Activated T-helper 1 cell treated with anti-CD3 and anti-CD28 coated beads, Interleukin-12 subunit alpha, Interleukin-12 subunit beta, Interleukin-2, Interleukin-4 antibody, amounts not matched to agents 30 ng/mL and 10 ng/mL and 1 ng/mL, durations not matched to agents 14 hours and 24 hours and 36 hours (primary cell): ENCODE measurements at regions not wholly inside any gene's neighbourhood (a gene's known extent, or its start where the extent isn't known, plus 50 kb on each side); places are given as distances from the start of the nearest gene placed in this dataset.

ENCODE experiments used
- DNase-seq: peaks from one replicate; pipeline ENCODE4 v3.0.0; 2021; ENCODE audit warnings: low spot score
- H3K27ac Mint-ChIP-seq: one replicate; pipeline ENCODE4 v1.8.0; 2021; ENCODE audit warnings: mild to moderate bottlenecking, mixed read lengths
- H3K27me3 Mint-ChIP-seq: one replicate; pipeline ENCODE4 v1.8.0; 2022; ENCODE audit warnings: mild to moderate bottlenecking, moderate library complexity, mixed read lengths; ENCODE audit not compliant: insufficient read depth
- H3K36me3 Mint-ChIP-seq: one replicate; pipeline ENCODE4 v1.8.0; 2021; ENCODE audit warnings: low read depth, mixed read lengths
- H3K4me1 Mint-ChIP-seq: one replicate; pipeline ENCODE4 v1.8.0; 2021; ENCODE audit warnings: low read depth, mixed read lengths
- H3K4me3 Mint-ChIP-seq: one replicate; pipeline ENCODE4 v1.8.0; 2021; ENCODE audit warnings: mild to moderate bottlenecking, moderate library complexity, mixed read lengths
- H3K9me3 Mint-ChIP-seq: one replicate; pipeline ENCODE4 v1.8.0; 2021; ENCODE audit warnings: mixed read lengths
- intact Hi-C: fragments of 100-400 bp; cut with micrococcal nuclease; formaldehyde crosslinking; loops from one replicate; pipeline ENCODE4 v1.15.1; 2024

- no peaks in the 10 kb centered on the region for H3K36me3 Mint-ChIP-seq
- intact Hi-C loops, result no loop called here
- no peaks in the 10 kb centered on the region for H3K27me3 Mint-ChIP-seq
- H3K4me3 Mint-ChIP-seq, result no peak overlapping the region
- DNase-seq, result no peak
- H3K9me3 Mint-ChIP-seq, result no peaks in the 10 kb centered on the region
- no peaks in the 10 kb centered on the region for H3K4me1 Mint-ChIP-seq
- H3K27ac Mint-ChIP-seq, result no peak overlapping the region
Observed at GRCh38 chr18:71809711-71810110, 734.4 kb downstream of the CBLN2 start.

- Mint-ChIP-seq H3K27ac (no peak overlapping the region), H3K9me3 (peaks cover 4% of the 10 kb centered on the region), H3K4me3 (no peak overlapping the region), H3K36me3 (no peaks in the 10 kb centered on the region), H3K4me1 (no peaks in the 10 kb centered on the region), H3K27me3 (no peaks in the 10 kb centered on the region)
- no peak for DNase-seq
- intact Hi-C loops, result no loop called here
Observed at GRCh38 chr18:71808616-71809015, 735.5 kb downstream of the CBLN2 start.

DNA sequence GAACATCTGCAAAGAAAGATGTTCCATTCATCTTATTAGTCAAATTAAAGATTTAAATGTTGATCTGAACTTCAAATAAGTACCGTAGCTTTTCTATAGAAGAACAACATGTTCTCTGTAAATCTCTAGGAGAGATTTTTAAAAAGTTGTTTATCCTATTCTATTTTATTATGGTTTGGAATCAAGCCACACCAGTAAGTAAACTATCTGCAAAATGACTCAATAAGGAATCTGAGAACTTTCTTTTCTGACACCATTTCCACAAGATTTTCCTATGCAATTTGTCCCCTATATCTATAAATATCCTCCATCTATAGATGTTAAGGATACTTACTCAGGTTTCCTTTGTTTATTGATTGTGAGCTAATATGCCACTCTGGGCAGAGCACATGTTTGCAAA lies 736.6 kb downstream of the CBLN2 start:
- no peak overlapping the region for H3K27ac Mint-ChIP-seq
- H3K4me1 Mint-ChIP-seq, result no peaks in the 10 kb centered on the region
- intact Hi-C loops, result no loop called here
- peaks cover 4% of the 10 kb centered on the region for H3K9me3 Mint-ChIP-seq
- no peak for DNase-seq
- no peaks in the 10 kb centered on the region for H3K27me3 Mint-ChIP-seq
- no peak overlapping the region for H3K4me3 Mint-ChIP-seq
- H3K36me3 Mint-ChIP-seq, result no peaks in the 10 kb centered on the region

- Mint-ChIP-seq H3K9me3 (peaks cover 4% of the 10 kb centered on the region), H3K27me3 (no peaks in the 10 kb centered on the region), H3K27ac (no peak overlapping the region), H3K4me1 (no peaks in the 10 kb centered on the region), H3K4me3 (no peak overlapping the region), H3K36me3 (no peaks in the 10 kb centered on the region)
- intact Hi-C loops, result no loop called here
- DNase-seq, result no peak
Observed at GRCh38 chr18:71798986-71799673, 745.0 kb downstream of the CBLN2 start.

- no peaks in the 10 kb centered on the region for H3K9me3 Mint-ChIP-seq
- intact Hi-C loops, result no loop called here
- H3K4me3 Mint-ChIP-seq, result no peak overlapping the region
- H3K27me3 Mint-ChIP-seq, result no peaks in the 10 kb centered on the region
- H3K4me1 Mint-ChIP-seq, result no peaks in the 10 kb centered on the region
- no peak overlapping the region for H3K27ac Mint-ChIP-seq
- DNase-seq, result no peak
- H3K36me3 Mint-ChIP-seq, result no peaks in the 10 kb centered on the region
Observed at GRCh38 chr18:71797554-71797953, 746.6 kb downstream of the CBLN2 start.

GRCh38 chr18:71784777-71785176 lies 759.4 kb downstream of the CBLN2 start:
- no peak for DNase-seq
- Mint-ChIP-seq H3K27ac (no peak overlapping the region), H3K4me3 (no peak overlapping the region), H3K36me3 (no peaks in the 10 kb centered on the region), H3K4me1 (no peaks in the 10 kb centered on the region), H3K27me3 (no peaks in the 10 kb centered on the region), H3K9me3 (no peaks in the 10 kb centered on the region)
- intact Hi-C loops, result loop anchor here (10.0 kb wide), 1 partner anchor 1190 kb away; no protein-coding TSS in a partner anchor

DNA sequence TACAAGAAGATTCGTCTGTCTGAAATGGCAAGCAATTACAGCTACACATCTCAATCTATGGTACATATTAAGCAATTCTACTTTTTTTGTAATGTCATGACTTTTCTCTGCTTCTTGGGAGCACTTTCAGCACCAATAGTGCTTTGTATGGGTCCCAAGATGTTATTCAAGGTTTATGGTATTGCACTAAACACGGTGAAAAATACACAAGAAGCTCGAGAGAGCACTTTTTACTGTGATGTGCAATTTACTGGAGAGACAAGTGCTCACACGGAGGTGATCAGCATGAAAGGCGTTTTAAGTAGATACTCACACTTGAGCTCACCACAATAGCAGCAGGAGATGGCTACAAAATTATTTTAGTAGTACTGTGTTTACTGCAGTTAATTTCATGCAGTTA lies 783.6 kb downstream of the CBLN2 start:
- no peak overlapping the region for H3K27ac Mint-ChIP-seq
- no peaks in the 10 kb centered on the region for H3K4me1 Mint-ChIP-seq
- intact Hi-C loops, result no loop called here
- H3K36me3 Mint-ChIP-seq, result no peaks in the 10 kb centered on the region
- peaks cover 13% of the 10 kb centered on the region for H3K9me3 Mint-ChIP-seq
- H3K4me3 Mint-ChIP-seq, result no peak overlapping the region
- no peaks in the 10 kb centered on the region for H3K27me3 Mint-ChIP-seq
- no peak for DNase-seq

DNA sequence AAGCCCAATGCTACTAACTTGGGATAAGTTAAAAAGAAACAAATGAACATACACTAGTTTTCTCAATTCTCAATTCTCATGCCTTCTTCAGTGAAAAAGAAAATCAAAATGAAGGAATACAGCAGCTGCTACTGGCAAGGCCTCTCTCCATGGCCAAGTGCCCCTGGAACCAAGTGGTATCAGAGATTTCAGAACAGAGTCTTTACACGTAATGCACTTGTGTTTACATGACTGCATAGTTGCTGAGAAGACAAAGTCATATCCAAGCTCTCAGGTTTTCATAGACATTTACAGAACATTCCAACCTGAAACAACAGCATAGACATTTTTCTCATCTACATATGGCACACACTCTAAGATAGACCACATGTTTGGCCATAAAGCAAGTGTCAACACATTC lies 789.9 kb downstream of the CBLN2 start:
- intact Hi-C loops, result no loop called here
- DNase-seq, result no peak
- no peak overlapping the region for H3K27ac Mint-ChIP-seq

DNA sequence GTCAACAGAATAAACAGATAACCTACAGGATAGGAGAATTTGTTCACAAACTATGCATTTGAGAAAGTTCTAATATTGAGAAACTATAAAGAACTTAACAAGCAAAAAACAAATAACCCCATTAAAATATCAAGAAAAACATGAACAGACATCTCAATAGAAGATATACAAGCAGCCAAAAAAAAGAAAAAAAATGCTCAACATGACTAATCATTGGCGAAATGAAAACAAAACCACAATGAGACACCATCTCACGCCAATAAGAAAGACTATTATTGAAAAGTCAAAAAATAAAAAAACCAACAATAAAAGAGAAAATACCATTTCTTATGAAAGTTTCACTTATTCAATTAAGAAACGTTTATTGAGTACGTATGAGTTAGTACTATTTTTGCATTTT lies 800.5 kb downstream of the CBLN2 start:
- H3K36me3 Mint-ChIP-seq, result no peaks in the 10 kb centered on the region
- no peaks in the 10 kb centered on the region for H3K27me3 Mint-ChIP-seq
- no peak overlapping the region for H3K4me3 Mint-ChIP-seq
- DNase-seq, result no peak
- H3K9me3 Mint-ChIP-seq, result no peaks in the 10 kb centered on the region
- no peaks in the 10 kb centered on the region for H3K4me1 Mint-ChIP-seq
- intact Hi-C loops, result no loop called here
- no peak overlapping the region for H3K27ac Mint-ChIP-seq

More for the DNA sequence above, 789.9 kb downstream of the CBLN2 start:
- Mint-ChIP-seq H3K4me3 (no peak overlapping the region), H3K4me1 (no peaks in the 10 kb centered on the region), H3K36me3 (no peaks in the 10 kb centered on the region), H3K9me3 (peaks cover 5% of the 10 kb centered on the region), H3K27me3 (no peaks in the 10 kb centered on the region)

GRCh38 chr18:71729611-71730010 lies 814.5 kb downstream of the CBLN2 start:
- no peak for DNase-seq
- Mint-ChIP-seq H3K27me3 (no peaks in the 10 kb centered on the region), H3K27ac (no peak overlapping the region), H3K4me1 (no peaks in the 10 kb centered on the region), H3K36me3 (no peaks in the 10 kb centered on the region), H3K9me3 (no peaks in the 10 kb centered on the region), H3K4me3 (no peak overlapping the region)
- intact Hi-C loops, result loop anchor here (10.0 kb wide), 1 partner anchor 65 kb away; no protein-coding TSS in a partner anchor

DNA sequence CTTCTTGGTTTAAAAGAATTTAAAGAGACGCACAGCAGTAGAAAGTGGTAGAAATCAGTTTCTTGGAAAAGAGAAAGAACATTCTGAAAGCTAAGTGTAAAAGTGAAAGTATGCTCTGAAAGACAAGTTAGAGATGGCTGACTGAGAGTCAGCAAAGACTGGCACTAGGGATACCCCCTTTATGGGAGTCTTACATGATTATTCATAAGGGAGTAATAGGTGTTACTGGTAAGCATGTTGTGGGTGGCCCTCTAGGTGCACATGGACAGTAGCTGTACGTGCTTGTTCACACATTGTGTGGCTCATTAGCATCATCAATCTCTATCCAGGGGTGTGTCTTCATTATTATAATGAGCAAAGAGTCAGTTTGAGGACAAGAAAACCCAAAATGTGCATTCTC lies 816.2 kb downstream of the CBLN2 start:
- H3K27me3 Mint-ChIP-seq, result no peaks in the 10 kb centered on the region
- no peaks in the 10 kb centered on the region for H3K4me1 Mint-ChIP-seq
- H3K36me3 Mint-ChIP-seq, result no peaks in the 10 kb centered on the region
- H3K27ac Mint-ChIP-seq, result no peak overlapping the region
- no peak for DNase-seq
- intact Hi-C loops, result loop anchor here (10.0 kb wide), 1 partner anchor 63 kb away; no protein-coding TSS in a partner anchor
- H3K9me3 Mint-ChIP-seq, result no peaks in the 10 kb centered on the region
- no peak overlapping the region for H3K4me3 Mint-ChIP-seq

GRCh38 chr18:71725256-71725655 lies 818.9 kb downstream of the CBLN2 start:
- intact Hi-C loops, result loop anchor here (10.0 kb wide), 1 partner anchor 60 kb away; no protein-coding TSS in a partner anchor
- H3K36me3 Mint-ChIP-seq, result no peaks in the 10 kb centered on the region
- no peak overlapping the region for H3K4me3 Mint-ChIP-seq
- no peaks in the 10 kb centered on the region for H3K4me1 Mint-ChIP-seq
- no peak for DNase-seq
- H3K27ac Mint-ChIP-seq, result no peak overlapping the region
- H3K9me3 Mint-ChIP-seq, result no peaks in the 10 kb centered on the region
- H3K27me3 Mint-ChIP-seq, result no peaks in the 10 kb centered on the region

GRCh38 chr18:71707985-71708500 lies 836.1 kb downstream of the CBLN2 start:
- no peaks in the 10 kb centered on the region for H3K27me3 Mint-ChIP-seq
- no peaks in the 10 kb centered on the region for H3K9me3 Mint-ChIP-seq
- no peak for DNase-seq
- intact Hi-C loops, result no loop called here
- no peaks in the 10 kb centered on the region for H3K4me1 Mint-ChIP-seq
- H3K4me3 Mint-ChIP-seq, result no peak overlapping the region
- H3K36me3 Mint-ChIP-seq, result no peaks in the 10 kb centered on the region
- H3K27ac Mint-ChIP-seq, result no peak overlapping the region

DNA sequence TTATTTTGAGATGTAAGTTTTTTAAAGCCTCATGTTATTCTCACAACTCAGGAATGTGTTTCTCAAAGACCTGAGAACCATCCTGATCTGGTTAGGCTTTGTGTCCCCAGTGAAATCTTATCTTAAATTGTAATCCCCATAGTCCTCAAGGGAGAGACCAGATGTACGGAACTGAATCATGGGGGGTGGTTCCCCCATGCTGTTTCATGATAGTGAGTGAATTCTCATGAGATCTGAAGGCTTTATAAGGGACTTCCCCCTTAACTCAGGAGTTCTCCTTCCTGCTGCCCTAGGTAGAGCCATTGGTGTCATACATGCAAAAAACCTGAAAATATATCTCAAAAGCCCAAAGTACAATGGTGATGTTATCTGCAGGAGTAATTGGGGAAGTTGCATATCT lies 836.7 kb downstream of the CBLN2 start:
- no peak overlapping the region for H3K27ac Mint-ChIP-seq
- H3K36me3 Mint-ChIP-seq, result no peaks in the 10 kb centered on the region
- DNase-seq, result no peak
- no peaks in the 10 kb centered on the region for H3K9me3 Mint-ChIP-seq
- H3K4me1 Mint-ChIP-seq, result no peaks in the 10 kb centered on the region
- intact Hi-C loops, result no loop called here
- H3K4me3 Mint-ChIP-seq, result no peak overlapping the region
- no peaks in the 10 kb centered on the region for H3K27me3 Mint-ChIP-seq
